CD1c-positive myeloid dendritic cell (primary cell): ENCODE measurements at regions not wholly inside any gene's neighbourhood (a gene's known extent, or its start where the extent isn't known, plus 50 kb on each side); places are given as distances from the start of the nearest gene placed in this dataset.
"Not testable (repeated sequence)": the region's sequence is repeated elsewhere in the genome, so short reads cannot be mapped to it uniquely, and the experiment has no call there.

Experiments
- DNase-seq: peaks from one replicate; pipeline ENCODE4 v3.0.0-alpha.2; 2016; ENCODE audit errors: extremely low spot score

DNA sequence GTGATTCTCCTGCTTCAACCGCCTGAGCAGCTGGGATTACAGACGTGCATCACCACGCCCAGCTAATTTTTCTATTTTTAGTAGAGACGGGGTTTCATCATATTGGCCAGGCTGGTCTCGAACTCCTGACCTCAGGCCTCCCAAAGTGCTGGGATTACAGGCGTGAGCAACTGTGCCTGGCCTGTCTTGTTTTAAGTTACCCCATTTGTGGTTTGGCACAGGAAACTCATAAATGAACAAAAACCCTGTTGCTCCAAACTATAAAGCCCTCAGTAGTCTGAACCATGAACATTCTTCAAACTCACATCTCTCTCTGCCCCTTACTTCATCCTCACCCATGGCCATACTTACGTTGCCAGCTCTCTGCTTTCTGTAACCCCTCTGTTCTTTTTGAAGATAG is 61.7 kb downstream of the RHOU start:
- DNase-seq: not testable (repeated sequence)

DNA sequence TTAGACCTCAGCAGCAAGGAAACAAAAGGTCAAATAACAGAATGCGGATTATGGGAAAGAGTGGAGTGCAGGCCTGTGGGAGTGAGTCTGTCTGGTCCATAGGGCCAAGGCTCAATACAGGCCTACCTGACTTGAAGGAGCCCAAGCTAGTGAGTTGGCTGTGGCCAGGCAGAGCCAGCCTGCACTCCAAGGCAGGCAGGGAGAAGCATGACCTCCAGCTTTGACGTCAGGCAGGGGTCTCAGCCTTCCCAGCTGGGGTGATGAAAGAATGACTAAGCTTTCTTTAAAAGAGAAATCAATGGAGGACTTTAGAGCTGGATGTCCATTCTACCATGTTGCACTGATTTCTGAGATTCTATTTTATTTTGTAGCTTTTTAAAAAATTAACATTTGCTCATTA is 62.8 kb downstream of the RHOU start:
- DNase-seq: no peak

- no peak for DNase-seq
These were observed 63.3 kb downstream of the RHOU start for GRCh38 chr1:228798548-228798947.

DNA sequence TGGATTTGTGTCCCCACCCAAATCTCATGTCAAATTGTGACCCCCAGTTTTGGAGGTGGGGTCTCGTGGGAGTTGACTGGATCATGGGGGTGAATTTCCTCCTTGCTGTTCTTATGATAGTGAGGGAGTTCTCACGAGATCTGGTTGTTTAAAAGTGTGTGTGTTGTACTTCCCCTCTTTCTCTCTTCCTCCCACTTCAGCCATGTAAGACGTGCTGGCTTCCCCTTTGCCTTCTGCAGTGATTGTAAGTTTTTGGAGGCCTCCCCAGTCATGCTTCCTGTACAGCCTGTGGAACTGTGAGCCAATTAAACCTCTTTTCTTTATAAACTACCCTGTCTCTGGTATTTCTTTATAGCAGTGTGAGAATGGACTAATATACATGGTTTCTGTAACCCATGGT is 64.6 kb downstream of the RHOU start:
- peak; percentile 76 for DNase-seq

- no peak for DNase-seq
These were observed 65.8 kb downstream of the RHOU start for GRCh38 chr1:228801068-228801467.

- DNase-seq: no peak
These were observed 67.3 kb downstream of the RHOU start for GRCh38 chr1:228802386-228803220.

DNA sequence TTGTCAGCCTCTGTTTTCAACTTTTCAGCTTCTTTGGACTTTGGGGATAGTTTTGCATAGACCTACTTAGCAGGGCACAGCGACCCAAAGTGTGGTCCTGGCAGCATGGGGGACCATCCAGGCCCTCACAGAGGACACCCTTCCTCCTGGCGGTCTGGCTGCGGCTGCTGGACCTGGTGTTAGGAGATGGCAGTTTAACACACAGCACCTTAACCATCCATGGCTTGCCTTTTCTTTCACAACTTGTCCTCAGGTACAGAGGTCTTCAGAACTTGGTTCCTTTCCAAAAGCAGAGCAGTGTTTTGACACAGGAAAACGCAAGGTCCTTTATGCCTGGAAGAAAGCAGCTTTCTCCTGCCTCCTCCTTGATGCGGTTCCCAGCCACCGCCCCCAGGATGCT is 68.1 kb downstream of the RHOU start:
- DNase-seq: no peak

DNA sequence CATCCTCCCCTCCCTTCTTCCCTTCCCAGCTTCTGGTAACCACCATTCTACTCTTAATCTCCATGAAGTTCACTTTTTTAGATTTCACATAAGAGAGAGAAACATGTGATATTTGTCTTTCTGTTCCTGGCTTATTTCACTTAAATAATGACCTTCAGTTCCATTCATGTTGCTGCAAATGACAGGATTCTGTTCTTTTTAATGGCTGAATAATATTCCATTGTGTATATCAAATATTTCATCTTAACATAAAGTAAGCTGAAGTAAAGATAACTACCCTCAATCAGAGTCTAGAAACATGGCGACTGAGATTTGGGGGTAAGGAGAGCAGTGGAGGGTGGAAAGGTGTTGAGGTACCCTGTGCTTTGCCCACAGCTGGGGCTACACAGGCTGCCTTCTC is 68.9 kb downstream of the RHOU start:
- DNase-seq: no peak

GRCh38 chr1:228804640-228805413 is 69.5 kb downstream of the RHOU start:
- no peak for DNase-seq

DNA sequence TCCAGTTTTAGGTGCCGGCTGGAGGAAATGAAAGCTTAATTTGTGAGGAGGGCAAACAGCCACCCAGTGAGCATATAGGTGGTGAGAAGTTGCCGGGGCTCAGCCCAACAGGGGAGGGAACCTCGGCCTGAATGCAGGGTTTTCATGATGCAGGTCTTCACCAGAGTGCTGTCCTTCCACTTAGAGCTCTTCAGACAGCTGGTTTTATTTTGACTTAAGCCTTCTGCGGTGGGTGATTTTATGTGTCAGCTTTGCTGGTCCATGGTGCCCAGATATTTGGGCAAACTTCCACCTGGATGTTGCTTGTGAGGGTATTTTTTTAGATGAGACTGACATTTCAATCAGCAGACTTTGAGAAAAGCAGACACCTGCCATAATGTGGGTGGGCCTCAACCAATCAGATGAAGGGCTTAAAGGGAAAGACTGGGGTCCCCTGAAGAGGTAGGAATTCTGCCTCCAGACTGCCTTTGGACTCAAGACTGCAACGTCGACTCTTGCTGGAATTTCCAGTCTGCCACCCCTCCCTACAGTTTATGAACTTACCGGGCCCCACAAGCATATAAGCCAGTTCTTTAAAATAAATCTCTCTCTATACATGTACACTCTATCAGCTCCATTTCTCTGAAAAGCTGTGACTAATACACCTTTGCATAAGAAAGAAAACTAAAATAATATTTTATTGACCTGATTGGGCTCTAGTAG is 72.8 kb downstream of the RHOU start:
- no peak for DNase-seq

- DNase-seq: peak; percentile 15
These were observed 74.5 kb downstream of the RHOU start for GRCh38 chr1:228809621-228810394.

DNA sequence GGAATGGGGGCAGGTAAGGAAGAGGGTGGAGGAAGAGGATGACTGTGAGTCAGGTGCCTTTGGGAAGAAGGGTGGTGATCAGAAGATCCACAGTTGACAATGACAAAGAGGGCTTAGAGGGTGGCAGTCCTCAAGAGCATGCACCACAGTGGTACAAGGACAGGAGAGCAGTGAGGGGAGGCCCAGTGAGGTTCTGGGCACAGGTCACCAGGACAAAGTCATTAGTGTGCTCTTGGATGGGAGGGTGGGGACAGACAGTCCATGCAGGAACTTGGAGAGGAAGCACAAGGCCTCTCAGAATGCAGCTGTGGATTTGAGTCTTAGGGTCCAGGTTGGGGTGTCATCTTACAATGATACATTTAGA is 75.1 kb downstream of the RHOU start:
- no peak for DNase-seq

DNA sequence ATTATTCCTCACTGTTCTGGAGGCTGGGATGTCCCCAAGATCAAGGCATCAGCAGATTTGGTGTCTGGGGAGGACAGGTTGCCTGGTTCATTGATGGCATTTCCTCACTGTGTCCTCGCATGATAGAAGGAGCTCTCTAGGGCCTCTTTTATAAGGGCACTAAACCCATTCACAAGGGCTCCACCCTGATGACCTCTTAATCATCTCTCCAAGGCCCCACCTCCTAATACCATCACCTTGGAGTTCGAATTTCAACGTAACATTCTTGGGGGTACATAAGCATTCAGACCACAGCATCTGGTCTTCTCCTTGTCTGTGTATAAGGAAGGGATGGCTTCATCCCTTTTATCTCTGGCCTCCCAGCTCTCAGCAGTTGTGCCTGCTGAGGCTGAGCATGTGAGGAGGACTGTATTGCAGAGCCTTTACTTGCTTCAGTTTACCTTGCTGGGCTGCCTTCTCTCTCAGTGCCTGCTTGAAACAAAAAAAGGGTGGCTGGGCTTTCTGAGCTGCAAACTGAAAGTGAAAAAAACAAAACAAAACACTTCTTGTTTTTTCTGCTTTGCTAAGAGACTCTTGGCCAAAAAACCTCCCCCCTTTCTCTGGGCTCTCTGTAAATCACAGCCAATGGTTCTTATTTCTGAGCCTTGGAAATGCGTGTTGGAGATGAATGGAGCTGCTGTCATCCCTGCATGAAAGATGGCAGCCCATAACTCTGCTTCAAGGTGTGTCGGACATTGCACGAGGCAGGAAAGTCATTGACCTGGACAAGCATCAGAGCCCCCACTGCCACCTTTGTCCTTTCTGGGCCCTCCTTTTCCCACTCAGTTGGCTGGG is 75.8 kb downstream of the RHOU start:
- peak; percentile 15 for DNase-seq

- no peak for DNase-seq
These were observed 76.5 kb downstream of the RHOU start for GRCh38 chr1:228811712-228812305.

DNA sequence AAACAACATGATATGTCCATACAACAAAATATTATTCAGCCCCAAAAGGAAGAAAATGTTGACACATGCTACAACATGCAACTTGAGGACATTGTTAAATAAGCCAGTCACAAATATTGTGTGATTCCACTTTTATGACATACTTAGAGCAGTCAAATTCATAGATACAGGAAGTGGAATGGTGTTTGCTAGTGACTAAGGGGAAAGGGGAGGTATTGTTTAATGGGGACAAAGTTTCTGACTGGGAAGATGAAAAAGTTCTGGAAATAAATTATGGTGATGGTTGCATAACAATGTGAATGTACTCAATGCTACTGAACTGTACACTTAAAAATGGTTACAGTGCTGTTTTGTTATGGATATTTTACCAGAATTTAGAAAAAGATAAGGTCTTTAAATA is 77.7 kb downstream of the RHOU start:
- peak; percentile 10 for DNase-seq

DNA sequence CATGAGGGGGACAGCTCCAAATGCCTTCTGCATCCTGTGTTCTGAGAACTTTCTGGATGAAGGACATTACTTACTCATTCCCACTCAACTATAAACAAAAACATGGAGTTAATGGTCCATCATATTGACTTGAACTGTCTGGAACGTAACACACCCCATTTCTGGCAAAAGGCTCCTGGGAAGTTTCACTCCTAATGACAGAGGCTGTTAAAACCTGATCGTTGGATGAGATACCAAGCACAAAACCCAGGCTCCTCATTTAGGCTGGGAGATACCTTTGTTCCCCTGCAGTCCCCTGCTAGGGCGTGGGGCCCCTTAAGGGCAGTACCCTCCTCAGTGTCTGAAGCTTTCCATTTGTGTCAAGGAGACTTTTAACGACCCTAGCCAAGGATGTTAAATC is 78.9 kb downstream of the RHOU start:
- no peak for DNase-seq

DNA sequence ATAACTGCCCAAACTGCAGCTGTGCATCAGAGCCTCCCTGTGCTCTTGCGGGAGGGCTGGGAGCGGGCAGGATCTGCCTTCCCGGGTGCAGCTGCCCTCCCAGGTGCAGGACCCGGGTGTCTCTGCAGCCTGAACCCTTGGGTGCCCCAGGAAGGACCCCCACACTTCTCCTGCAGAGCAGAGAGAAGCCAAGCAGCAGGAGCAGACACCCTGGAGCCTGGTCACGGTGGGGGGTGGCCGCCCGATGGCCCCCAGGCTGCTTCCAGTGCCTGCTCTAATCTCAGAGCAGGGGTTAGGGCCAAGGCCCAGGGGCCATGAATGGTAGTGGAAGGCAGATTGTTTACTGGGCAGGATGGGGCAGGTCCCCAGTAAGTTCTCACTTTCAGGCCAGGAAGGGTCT is 83.0 kb downstream of the RHOU start:
- no peak for DNase-seq

DNA sequence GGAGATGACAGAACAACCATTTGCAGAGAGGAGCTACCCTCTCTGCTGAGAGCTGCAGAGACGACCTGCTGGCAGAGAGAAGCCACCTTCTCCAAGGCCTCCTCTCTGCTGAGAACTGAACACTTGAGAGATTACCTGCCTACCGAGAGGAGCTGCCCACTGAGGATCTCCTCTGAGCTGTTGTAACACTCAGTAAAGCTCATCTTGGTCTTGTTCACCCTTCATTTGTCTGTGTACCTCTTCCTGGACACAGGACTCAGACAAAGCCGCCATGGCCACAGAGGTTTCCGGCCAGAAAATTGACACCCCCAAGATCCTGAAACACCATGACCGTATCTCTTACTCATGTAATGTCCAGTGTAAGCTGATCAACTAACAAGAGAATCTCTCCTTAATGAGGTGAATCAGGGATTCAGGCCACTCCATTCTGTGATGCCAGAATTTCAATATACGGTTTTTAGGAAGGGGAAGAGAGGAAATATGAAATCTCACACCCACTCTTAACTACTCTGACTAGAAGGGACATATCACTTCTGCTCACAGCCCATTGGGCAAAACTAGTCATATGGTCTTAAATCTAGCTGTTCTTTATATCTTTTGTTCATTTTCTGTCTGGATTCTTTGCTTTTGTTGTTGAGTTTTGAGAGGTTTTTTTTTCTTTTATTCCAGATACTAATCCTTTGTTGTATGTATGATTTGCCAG is 83.8 kb downstream of the RHOU start:
- peak; percentile 79 for DNase-seq

GRCh38 chr1:228821252-228821651 is 86.0 kb downstream of the RHOU start:
- no peak for DNase-seq

DNA sequence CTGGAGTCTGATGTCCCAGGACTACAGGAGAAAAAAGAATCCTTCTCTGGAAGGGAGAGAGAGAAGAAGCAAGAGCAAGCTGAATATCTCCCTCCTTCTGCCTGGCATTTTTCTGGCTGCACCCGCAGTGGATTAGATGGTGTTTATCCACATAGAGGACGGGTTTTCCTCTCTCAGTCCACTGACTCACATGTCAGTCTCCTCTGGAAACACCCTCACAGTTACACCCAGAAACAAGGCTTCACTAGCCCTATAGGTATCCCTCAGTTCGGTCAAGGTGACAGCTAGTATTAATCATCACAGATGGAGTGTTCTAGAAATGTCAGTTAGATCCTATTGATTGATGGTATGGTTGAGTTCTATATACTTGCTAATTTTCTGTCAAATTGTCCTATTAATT is 87.9 kb downstream of the RHOU start:
- no peak for DNase-seq
